ENCODE measurements at regions not wholly inside any gene's neighbourhood (a gene's known extent, or its start where the extent isn't known, plus 50 kb on each side); places are given as distances from the start of the nearest gene placed in this dataset.
A peak's percentile ranks its signal among the peaks of the same experiment; 100 is the strongest.
"Not testable (repeated sequence)": the region's sequence is repeated elsewhere in the genome, so short reads cannot be mapped to it uniquely, and the experiment has no call there.

- Mint-ChIP-seq H3K27ac (no peak overlapping the region), H3K27me3 (peaks cover 10% of the 10 kb centered on the region), H3K9me3 (peaks cover 15% of the 10 kb centered on the region), H3K4me3 (no peak overlapping the region), H3K36me3 (no peaks in the 10 kb centered on the region), H3K4me1 (no peaks in the 10 kb centered on the region)
- ATAC-seq, result no peak
These were observed 182.6 kb downstream of the FZD1 start for GRCh38 chr7:91446819-91447218.

- ATAC-seq, result no peak
- Mint-ChIP-seq H3K4me3 (no peak overlapping the region), H3K27ac (no peak overlapping the region), H3K36me3 (peaks cover 7% of the 10 kb centered on the region), H3K27me3 (no peaks in the 10 kb centered on the region), H3K9me3 (peaks cover 6% of the 10 kb centered on the region), H3K4me1 (no peaks in the 10 kb centered on the region)
These were observed 191.2 kb downstream of the FZD1 start for GRCh38 chr7:91455411-91455810.

- Mint-ChIP-seq H3K4me1 (no peaks in the 10 kb centered on the region), H3K9me3 (peaks cover 6% of the 10 kb centered on the region), H3K27ac (no peak overlapping the region), H3K27me3 (no peaks in the 10 kb centered on the region), H3K4me3 (no peak overlapping the region), H3K36me3 (peaks cover 7% of the 10 kb centered on the region)
- ATAC-seq, result no peak
These were observed 193.0 kb downstream of the FZD1 start for GRCh38 chr7:91457208-91457607.

GRCh38 chr7:91459539-91459938 is 195.3 kb downstream of the FZD1 start:
- ATAC-seq, result no peak
- no peaks in the 10 kb centered on the region for H3K4me1 Mint-ChIP-seq
- no peak overlapping the region for H3K27ac Mint-ChIP-seq
- peaks cover 7% of the 10 kb centered on the region for H3K36me3 Mint-ChIP-seq
- H3K4me3 Mint-ChIP-seq, result no peak overlapping the region
- peaks cover 7% of the 10 kb centered on the region for H3K27me3 Mint-ChIP-seq
- peaks cover 6% of the 10 kb centered on the region for H3K9me3 Mint-ChIP-seq

GRCh38 chr7:91462316-91462715 is 198.1 kb downstream of the FZD1 start:
- Mint-ChIP-seq H3K9me3 (peaks cover 3% of the 10 kb centered on the region), H3K27me3 (peaks cover 7% of the 10 kb centered on the region), H3K36me3 (peaks cover 7% of the 10 kb centered on the region), H3K4me3 (no peak overlapping the region), H3K4me1 (no peaks in the 10 kb centered on the region), H3K27ac (no peak overlapping the region)
- ATAC-seq, result no peak

- no peak overlapping the region for H3K27ac Mint-ChIP-seq
- ATAC-seq, result peak; percentile 39
- H3K9me3 Mint-ChIP-seq, result no peaks in the 10 kb centered on the region
- H3K36me3 Mint-ChIP-seq, result no peaks in the 10 kb centered on the region
- peaks cover 7% of the 10 kb centered on the region for H3K27me3 Mint-ChIP-seq
- H3K4me1 Mint-ChIP-seq, result no peaks in the 10 kb centered on the region
- H3K4me3 Mint-ChIP-seq, result no peak overlapping the region
These were observed 199.1 kb downstream of the FZD1 start for GRCh38 chr7:91463330-91463729.

- Mint-ChIP-seq H3K27ac (no peak overlapping the region), H3K27me3 (peaks cover 7% of the 10 kb centered on the region), H3K4me1 (no peaks in the 10 kb centered on the region), H3K4me3 (no peak overlapping the region), H3K9me3 (no peaks in the 10 kb centered on the region), H3K36me3 (no peaks in the 10 kb centered on the region)
- no peak for ATAC-seq
These were observed 201.4 kb downstream of the FZD1 start for GRCh38 chr7:91465595-91466061.

- H3K4me3 Mint-ChIP-seq, result no peak overlapping the region
These were observed 204.0 kb downstream of the FZD1 start for GRCh38 chr7:91468256-91468655.

GRCh38 chr7:91473619-91474018 is 209.4 kb downstream of the FZD1 start:
- Mint-ChIP-seq H3K4me1 (no peaks in the 10 kb centered on the region), H3K4me3 (no peak overlapping the region), H3K36me3 (peaks cover 8% of the 10 kb centered on the region), H3K27me3 (no peaks in the 10 kb centered on the region), H3K27ac (no peak overlapping the region), H3K9me3 (peaks cover 11% of the 10 kb centered on the region)
- no peak for ATAC-seq

More at GRCh38 chr7:91468256-91468655, 204.0 kb downstream of the FZD1 start:
- no peaks in the 10 kb centered on the region for H3K4me1 Mint-ChIP-seq
- no peak overlapping the region for H3K27ac Mint-ChIP-seq
- no peaks in the 10 kb centered on the region for H3K36me3 Mint-ChIP-seq
- no peaks in the 10 kb centered on the region for H3K9me3 Mint-ChIP-seq
- H3K27me3 Mint-ChIP-seq, result peaks cover under 1% of the 10 kb centered on the region
- no peak for ATAC-seq

GRCh38 chr7:91474074-91474473 is 209.8 kb downstream of the FZD1 start:
- H3K4me3 Mint-ChIP-seq, result no peak overlapping the region
- H3K27ac Mint-ChIP-seq, result no peak overlapping the region
- H3K9me3 Mint-ChIP-seq, result peaks cover 11% of the 10 kb centered on the region
- H3K27me3 Mint-ChIP-seq, result no peaks in the 10 kb centered on the region
- ATAC-seq, result no peak
- peaks cover 8% of the 10 kb centered on the region for H3K36me3 Mint-ChIP-seq
- no peaks in the 10 kb centered on the region for H3K4me1 Mint-ChIP-seq

GRCh38 chr7:91480470-91480869 is 216.2 kb downstream of the FZD1 start:
- not testable (repeated sequence) for H3K4me3 Mint-ChIP-seq, H3K4me1 Mint-ChIP-seq, H3K27ac Mint-ChIP-seq, H3K36me3 Mint-ChIP-seq, ATAC-seq, H3K27me3 Mint-ChIP-seq
- peaks cover 15% of the 10 kb centered on the region for H3K9me3 Mint-ChIP-seq

- H3K4me3 Mint-ChIP-seq, result no peak overlapping the region
- no peak for ATAC-seq
- no peaks in the 10 kb centered on the region for H3K36me3 Mint-ChIP-seq
- H3K27ac Mint-ChIP-seq, result no peak overlapping the region
- peaks cover 4% of the 10 kb centered on the region for H3K9me3 Mint-ChIP-seq
- H3K27me3 Mint-ChIP-seq, result no peaks in the 10 kb centered on the region
- no peaks in the 10 kb centered on the region for H3K4me1 Mint-ChIP-seq
These were observed 227.6 kb downstream of the FZD1 start for GRCh38 chr7:91491868-91492267.

- Mint-ChIP-seq H3K27ac (no peak overlapping the region), H3K4me3 (no peak overlapping the region), H3K36me3 (no peaks in the 10 kb centered on the region), H3K9me3 (peaks cover 7% of the 10 kb centered on the region), H3K27me3 (no peaks in the 10 kb centered on the region), H3K4me1 (no peaks in the 10 kb centered on the region)
- no peak for ATAC-seq
These were observed 228.1 kb downstream of the FZD1 start for GRCh38 chr7:91492317-91492716.

GRCh38 chr7:91492773-91493172 is 228.5 kb downstream of the FZD1 start:
- peaks cover 8% of the 10 kb centered on the region for H3K9me3 Mint-ChIP-seq
- no peak for ATAC-seq
- H3K4me1 Mint-ChIP-seq, result no peaks in the 10 kb centered on the region
- H3K27ac Mint-ChIP-seq, result no peak overlapping the region
- H3K36me3 Mint-ChIP-seq, result no peaks in the 10 kb centered on the region
- H3K4me3 Mint-ChIP-seq, result no peak overlapping the region
- H3K27me3 Mint-ChIP-seq, result no peaks in the 10 kb centered on the region

- Mint-ChIP-seq H3K4me1 (no peaks in the 10 kb centered on the region), H3K27me3 (no peaks in the 10 kb centered on the region), H3K36me3 (no peaks in the 10 kb centered on the region), H3K9me3 (peaks cover 8% of the 10 kb centered on the region), H3K4me3 (no peak overlapping the region), H3K27ac (no peak overlapping the region)
- ATAC-seq, result no peak
These were observed 230.2 kb downstream of the FZD1 start for GRCh38 chr7:91494450-91494849.

GRCh38 chr7:91496251-91496820 is 232.1 kb downstream of the FZD1 start:
- no peaks in the 10 kb centered on the region for H3K27me3 Mint-ChIP-seq
- peaks cover 10% of the 10 kb centered on the region for H3K9me3 Mint-ChIP-seq
- H3K36me3 Mint-ChIP-seq, result no peaks in the 10 kb centered on the region
- H3K27ac Mint-ChIP-seq, result no peak overlapping the region
- H3K4me3 Mint-ChIP-seq, result no peak overlapping the region
- peak; percentile 27 for ATAC-seq
- no peaks in the 10 kb centered on the region for H3K4me1 Mint-ChIP-seq

- H3K4me3 Mint-ChIP-seq, H3K36me3 Mint-ChIP-seq, H3K4me1 Mint-ChIP-seq, H3K27ac Mint-ChIP-seq, H3K27me3 Mint-ChIP-seq, ATAC-seq: not testable (repeated sequence)
- H3K9me3 Mint-ChIP-seq, result peaks cover 10% of the 10 kb centered on the region
These were observed 233.0 kb downstream of the FZD1 start for GRCh38 chr7:91497277-91497676.
